GM18502 (cell line): ENCODE measurements at regions not wholly inside any gene's neighbourhood (a gene's known extent, or its start where the extent isn't known, plus 50 kb on each side); places are given as distances from the start of the nearest gene placed in this dataset.

Source experiments
- ATAC-seq: cut with Tn5 transposase; IDR thresholded peaks from one replicate; pipeline ENCODE4 v1.9.1; 2021; ENCODE audit warnings: mild to moderate bottlenecking; ENCODE audit not compliant: unreplicated experiment, poor library complexity

DNA sequence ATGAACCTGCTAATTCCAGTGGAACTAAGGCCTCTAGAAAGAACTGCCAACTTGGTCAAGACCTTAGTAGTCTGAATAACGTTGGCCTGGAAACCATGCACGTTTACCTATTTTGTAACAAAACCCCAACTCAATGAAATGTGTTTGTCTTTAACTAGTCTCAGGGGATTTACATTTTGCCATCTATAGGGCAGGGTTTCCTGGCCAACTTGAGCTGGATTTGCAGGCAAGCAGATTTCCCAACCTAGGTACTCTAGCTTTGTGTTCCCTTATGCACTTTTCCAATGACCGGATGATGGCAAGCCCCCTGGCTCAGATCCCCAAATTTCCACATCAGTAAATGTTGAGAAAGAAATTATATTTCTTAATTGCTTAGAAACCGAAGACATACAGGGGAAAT is 114.5 kb downstream of the IRS2 start:
- no peak for ATAC-seq

DNA sequence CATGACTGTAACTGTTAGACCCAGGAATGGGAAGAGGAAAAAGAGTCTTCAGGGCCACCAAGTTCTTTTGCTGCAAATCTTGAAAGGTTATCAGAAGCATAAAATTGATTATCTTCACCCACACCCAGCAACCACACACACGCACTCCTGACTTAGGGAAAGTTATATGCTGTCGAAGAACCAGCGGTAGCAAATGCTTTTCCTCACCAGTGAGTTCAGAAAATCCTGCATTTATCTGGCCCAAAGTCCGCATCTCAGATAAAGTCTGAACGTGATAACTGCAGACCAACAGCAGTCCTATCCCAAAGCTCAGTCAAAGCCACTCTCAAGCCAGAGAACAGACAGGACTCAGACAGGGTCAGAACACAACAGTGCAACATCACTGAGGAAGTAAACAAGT is 115.6 kb downstream of the IRS2 start:
- ATAC-seq: no peak

DNA sequence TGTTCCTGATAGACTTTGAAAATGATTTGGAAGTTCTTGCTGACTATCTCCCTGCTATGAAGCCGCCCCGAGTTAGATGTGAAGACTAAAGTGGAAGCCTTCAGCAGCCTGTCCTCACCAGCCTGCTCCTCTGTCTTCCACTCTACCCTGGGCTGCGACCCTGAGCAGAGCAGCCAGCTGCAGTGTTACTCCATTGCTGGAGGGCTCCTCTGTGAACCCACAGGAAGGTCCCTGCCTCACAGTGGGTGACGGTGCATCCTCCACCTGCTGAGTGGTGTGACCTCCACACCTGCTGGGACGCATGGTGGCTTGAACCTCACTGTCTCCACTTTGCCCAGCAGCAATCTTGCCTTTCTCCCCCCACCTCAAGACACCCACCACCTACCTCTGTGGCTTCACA is 116.4 kb downstream of the IRS2 start:
- ATAC-seq: no peak

DNA sequence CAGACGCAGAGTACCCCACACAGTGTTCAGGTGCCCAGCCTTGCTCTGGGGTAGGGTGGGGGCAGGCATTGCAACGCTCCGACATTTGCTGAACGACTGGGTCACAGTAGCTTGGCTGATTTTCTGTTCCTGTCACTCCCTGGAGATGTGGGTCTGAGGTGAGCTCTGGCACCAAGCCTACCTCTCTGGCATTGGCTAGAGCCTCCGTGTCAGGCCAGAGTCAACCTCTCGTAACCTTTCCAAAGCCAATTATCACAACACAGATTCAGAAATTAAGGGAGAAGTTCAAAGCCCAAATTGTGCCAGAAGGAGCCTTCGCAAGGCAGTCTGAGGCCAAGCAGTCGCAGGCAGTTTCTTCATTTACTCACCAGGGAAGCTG is 117.2 kb downstream of the IRS2 start:
- no peak for ATAC-seq

DNA sequence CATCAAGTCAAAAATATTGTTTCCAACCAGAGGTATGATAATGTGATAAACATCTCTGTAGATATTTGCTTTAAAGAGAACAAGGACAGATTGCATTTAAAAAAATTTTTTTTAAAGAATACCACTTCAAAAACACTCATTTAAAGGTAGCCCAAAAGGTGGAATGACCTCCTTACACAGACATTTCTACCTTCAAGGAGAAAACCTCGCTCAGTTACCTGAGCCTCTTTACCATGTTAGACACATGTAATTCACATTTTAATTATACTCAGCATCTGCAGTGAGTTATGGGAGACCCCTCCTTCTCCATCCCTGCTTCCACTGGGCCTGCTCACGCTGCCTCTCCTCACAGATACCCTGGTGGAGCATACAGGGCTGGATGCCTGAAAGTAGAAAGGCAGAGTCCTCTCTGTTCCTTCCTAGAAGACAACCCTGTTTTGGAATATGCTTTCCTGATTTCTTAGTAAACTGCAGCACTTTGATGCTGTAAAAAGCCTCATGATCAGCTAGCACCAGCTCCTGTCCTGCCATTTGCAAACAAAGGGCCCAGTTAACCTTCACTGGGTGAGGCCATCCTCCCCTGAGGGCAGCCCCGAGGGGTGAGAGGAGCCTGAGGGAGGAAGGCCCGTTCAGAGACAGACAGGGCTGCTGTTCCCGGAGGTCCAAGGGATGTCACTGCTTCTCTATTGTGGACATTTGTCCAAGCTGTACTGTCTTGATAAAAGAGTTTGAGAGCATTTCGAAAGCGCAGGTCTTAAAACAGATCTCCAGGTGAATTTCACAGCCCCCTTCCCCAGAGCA is 117.8 kb downstream of the IRS2 start:
- ATAC-seq: no peak

DNA sequence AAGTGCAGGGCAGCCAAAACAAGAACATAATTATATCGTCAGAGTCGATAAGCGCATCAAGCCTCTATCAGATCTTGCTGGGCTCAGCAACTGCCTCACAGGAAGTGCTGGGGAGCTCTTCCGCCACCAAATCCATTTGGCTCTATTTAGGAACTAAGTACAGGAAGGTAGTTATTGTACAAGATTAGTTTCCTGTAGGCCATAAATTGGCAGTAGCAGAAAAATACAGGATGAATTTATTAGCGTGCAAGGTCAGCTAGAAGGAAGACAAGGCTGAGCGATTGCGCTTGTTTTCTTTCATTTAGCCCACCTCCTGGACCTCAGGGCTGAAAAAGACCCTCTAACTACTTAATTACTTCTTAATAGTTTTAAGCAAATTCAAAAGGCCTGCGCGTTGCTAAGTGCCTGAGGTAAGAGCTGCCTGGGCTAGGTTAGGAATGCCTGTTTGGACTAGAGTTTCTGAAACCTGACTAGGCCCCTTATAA is 118.5 kb downstream of the IRS2 start:
- ATAC-seq: no peak

DNA sequence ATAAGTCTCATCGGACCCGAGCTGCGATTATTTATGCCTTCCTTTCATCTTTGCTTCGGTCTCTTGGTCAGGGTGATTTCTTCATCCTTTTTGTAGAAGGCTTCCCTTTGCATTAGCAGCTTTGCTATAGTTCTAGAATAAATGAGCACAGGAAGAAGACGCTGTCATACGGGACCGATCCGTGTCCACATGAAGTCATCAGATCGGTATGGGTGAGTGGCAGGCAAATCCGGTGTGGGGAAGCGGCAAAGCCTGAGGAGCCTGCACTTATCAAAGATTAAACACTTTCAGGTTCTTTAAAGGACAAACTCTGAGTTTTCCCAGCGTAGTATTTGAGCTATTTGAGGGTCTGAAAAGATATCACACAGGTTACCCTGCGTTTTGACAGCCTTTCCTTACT is 119.3 kb downstream of the IRS2 start:
- no peak for ATAC-seq

DNA sequence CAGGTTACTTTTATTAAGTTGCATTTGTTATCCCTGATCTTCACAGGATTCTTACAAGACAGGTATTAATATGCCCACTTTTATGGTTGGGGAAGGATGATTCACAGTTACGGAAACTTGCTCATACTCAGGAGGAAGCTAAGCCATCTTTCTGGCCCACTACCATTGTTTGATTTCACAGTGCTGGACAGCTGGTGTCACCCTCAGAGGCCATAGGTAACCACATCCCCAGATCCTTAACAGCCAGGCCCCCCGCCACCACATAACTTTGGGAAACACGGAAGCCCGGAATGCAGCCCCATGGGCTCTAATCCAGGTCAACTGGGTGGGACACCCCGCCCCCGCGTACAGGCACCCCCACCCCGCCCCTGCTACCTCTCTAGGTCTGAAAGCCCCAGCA is 119.7 kb downstream of the IRS2 start:
- ATAC-seq: no peak

DNA sequence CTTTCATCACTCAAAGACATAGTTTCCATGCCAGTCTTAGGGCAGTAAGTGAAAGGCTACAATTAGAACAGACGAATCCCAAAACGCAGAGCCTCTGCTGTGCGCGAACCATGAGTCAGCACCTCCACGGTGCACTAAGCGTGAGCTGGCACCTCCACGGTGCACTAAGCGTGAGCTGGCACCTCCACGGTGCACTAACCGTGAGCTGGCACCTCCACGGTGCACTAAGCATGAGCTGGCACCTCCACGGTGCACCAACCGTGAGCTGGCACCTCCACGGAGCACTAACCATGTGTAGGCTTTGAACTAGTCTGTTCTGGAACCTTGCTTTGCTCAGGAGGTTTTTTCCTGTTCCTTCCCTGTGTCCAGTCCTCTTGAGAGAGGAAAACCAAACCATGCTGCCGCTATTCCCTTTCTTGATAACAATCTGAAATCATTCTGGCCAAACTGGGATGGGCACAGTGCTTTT is 120.6 kb downstream of the IRS2 start:
- ATAC-seq: no peak

DNA sequence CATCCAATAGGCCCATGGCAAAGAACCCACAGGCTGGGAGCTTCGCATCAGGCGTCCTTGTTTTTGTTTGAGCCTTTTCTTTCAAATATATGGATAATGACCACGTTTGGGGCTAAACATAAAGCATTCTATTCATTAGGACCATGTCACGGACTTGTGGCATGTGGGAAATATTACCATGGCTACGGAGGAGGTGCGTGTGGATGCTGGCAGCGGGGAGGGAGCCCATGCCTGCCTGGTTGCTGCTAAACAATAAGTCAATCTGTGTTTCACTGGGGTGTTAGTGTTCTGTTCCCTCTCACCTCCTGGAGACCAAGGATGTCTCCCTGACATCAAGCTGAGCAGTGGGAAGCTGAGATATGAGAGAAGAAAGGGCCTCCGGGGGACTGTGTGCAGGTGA is 121.1 kb downstream of the IRS2 start:
- no peak for ATAC-seq

DNA sequence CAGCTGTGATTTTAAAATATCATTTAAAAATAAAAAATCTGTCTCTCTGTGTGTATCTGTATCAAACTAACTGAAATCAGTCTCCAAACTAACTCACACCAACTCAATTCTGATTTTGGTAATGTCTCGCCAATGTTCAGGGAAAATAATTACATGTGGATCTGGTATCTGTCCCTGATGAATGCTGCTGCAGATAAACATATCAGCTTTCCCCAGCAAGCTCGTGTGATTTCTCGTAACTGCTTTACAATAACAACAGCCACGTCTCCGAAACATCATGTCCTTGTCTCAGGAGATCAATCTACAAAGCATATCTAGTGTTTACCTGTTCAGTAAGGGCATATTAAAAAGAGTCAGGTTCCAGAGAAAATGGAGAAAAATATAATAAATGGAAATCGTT is 129.0 kb downstream of the IRS2 start:
- ATAC-seq: no peak

DNA sequence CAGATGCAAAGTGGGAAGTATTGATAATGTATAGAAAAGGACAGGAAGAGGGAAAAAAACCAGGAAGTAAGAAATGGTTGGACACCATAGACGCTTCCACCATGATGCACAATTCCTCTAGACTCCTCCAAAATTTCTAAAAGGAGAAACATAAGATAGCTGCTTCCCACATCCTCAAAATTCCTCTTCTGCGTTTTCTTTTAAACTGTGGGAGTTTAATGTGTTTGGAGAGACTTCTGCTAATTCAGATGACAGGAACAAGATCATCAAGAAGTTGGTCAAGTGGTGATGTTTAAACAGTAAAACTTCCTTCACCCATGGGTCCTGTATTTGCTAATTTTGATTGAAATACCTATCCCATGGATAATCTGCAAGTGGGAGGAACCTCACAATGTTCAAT is 130.2 kb downstream of the IRS2 start:
- ATAC-seq: no peak

DNA sequence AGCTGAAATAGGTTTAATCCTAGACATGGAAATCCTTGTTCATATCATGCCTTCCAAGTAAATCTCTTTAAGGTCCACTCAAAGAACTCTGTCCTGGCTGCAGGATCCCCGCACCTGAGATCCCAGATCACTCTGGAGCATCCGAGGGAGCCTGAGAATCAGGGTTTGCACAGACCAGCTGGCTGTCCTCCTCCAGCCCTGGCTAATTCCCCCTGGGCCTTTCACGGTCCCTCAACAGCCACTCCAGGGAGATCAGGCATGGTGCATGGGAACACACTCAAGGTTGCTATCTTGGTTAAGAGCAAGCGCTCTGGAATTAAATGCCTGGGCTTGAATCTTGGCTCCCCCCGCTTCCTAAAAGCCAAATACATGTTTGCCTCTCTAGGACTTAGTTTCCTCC is 130.8 kb downstream of the IRS2 start:
- no peak for ATAC-seq

DNA sequence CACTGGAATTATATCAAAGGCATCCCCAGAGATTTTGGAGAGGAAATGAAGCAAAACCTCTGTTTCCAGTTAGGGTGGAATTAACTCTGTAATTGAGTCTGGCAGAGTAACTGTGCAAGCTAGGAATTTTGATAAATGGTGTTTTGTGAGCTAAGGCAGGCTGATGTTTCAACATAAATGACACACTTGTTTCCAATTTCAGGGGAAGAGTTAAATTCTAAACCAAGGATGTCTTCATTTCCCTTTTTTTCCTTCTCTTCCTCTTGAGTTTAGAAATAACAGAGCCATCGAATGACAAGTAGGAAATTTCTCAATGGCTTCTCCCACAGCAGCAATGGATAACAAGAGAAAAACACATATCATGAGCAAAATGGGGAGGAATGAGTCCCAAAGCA is 131.2 kb downstream of the IRS2 start:
- no peak for ATAC-seq

DNA sequence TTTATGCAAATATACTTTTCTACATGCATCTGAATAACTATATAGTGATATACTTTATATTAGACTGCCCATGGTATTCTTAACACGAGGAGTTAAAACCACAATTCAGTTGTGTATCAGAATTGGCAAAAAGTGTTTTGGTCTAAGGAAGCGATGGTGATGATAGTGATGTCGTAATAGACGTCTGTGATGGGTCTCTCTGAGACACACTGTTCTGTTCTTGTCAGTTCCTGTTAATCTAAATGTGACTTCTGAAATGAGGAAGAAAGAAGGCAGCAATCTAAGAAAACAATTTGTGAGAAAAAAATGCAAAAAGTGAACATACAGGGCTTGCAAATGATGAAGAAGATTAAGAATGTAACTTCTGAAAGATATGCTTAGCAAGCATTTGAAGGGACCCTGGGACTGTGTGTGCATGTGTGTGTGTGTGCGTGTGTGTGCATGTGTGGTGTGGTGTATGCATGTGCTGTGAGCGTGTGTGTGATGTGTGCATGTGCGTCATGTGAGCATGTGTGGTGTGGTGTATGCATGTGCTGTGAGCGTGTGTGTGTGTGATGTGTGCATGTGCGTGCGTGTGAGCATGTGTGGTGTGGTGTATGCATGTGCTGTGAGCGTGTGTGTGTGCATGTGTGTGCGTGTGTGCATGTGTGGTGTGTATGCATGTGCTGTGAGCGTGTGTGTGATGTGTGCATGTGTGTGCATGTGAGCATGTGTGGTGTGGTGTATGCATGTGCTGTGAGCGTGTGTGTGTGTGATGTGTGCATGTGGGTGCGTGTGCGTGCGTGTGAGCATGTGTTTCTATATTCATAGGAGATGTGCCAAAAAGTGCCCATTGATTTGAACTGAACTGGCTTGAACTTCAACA is 131.8 kb downstream of the IRS2 start:
- no peak for ATAC-seq

DNA sequence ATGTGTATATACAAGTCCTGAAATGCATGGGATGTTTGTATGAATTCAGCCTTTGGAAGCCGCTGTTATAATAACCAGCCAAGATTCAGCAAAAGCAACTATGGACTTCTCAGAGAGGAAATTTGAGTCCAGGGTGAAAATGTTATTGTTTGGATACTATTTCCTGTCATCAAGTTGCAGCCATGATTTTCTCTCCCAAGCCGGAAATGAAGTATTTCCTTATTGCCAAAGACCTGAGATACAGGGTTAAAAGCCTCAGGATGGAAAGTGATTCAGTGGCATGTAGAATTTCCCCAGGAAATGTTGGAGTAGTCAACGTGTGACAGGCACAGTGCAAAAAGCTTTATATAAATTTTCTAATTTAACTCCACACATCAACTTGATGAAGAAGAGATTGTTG is 133.9 kb downstream of the IRS2 start:
- no peak for ATAC-seq

DNA sequence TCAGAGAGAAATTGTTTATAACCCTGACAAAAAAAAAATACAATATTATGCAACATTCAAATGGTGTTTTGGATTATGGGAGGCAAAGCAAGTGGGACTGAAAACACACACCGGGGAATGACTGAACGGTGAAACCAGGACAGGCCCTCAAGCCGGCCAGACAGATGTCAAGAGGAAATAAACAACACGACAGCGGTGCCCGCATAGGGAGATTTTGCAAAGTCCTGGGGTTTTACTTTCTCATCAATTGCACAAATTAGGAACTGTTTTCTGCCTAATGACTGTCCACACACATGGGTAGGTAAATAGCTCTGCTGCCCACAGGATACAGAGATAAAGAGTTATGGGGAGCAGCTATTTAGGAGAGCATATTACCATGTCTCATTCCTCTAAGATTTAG is 134.5 kb downstream of the IRS2 start:
- no peak for ATAC-seq

DNA sequence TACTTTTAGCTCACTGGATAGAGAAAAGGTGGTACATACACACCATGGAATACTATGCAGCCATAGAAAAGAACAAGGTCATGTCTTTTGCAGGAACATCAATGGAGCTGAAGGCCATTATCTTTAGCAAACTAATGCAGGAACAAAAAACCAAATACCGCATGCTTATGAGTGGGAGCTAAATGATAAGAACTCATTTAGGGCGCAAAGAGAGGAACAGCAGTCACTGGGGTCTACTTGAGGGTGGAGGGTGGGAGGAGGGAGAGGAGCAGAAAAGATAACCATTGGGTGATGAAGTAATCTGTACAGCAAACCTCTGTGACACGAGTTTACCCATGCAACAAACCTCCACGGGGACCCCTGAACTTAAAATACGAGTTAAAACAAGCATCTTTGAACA is 135.1 kb downstream of the IRS2 start:
- ATAC-seq: no peak

DNA sequence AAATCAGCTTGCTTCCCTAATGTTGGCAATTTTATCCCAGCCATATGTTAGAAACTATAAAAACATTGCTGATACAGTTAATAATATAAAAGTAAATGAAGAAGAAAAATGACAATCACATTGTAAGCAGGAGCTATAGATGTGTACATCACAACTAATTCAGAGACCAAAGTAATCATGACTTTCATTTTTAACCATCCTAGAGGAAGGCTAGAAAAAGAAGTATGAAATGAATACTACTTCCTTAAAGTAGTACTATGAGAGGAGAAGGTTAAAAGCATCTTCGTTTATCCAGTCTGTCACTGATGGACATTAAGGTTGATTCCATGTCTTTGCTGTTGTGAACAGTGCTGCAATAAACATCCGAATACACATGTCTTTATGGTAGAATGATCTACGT is 135.5 kb downstream of the IRS2 start:
- no peak for ATAC-seq

DNA sequence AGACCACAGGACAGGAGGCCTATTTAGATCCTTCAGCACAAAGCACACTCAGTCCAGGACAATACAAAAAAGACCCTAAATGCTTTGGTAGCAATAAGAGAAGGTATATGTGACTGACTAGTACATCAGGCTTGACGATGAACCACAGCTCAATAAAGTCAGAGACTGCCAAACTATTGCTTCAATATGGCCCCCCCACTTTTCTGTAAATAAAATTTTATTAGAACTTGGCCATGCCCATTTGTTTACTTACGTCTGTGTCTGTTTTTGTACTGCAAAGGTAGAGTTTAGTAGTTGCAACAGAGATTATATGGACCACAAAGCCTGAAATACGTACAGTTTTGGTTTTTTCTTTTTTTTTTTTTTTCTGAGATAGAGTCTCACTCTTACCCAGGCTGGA is 136.7 kb downstream of the IRS2 start:
- no peak for ATAC-seq

DNA sequence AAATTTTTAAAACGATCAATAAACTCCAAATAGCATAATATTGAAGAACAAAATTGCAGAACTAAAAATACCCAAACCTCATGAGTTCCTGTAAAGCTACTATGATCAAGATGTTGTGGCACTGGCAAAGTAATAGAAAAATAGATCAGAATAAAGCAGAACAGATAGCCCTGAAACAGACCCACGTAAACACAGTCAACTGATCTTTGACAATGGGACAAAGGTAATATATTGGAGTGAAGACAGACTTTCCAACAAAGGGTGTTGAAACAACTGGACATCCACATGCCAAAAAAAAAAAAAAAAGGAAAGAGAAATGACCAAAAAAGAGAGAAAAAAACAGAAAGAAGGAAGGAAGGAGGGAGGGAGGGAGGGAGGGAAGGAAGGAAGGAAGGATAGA is 138.7 kb downstream of the IRS2 start:
- no peak for ATAC-seq

DNA sequence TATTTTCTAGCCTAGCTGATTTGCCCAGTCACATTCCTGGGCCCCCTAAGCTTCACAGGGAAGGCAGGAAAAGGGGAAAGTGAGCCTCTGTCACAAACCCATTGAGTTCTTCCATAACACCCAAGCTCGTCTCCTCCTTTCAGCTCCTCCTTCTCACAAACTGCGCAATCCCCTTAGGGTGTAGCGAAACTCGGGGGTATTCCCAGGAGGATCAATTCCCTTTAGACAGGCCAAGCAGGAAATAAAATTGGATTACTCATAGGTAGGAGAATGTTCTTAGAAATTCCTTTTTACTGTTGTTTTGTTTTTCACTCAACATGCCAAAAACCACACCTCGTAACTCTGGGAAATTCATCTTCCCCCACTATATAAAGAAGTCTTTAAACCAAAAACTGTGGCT is 139.3 kb downstream of the IRS2 start:
- ATAC-seq: no peak
